PC-9 (cell line): ENCODE measurements at regions not wholly inside any gene's neighbourhood (a gene's known extent, or its start where the extent isn't known, plus 50 kb on each side); places are given as distances from the start of the nearest gene placed in this dataset.

Experiments used
- BruUV-seq: library from RNA; stranded (reverse); fragments of 400-500 nt; replicated peaks from 2 replicates; lab custom pipeline; 2021; lab: Mats Ljungman, UMichigan
- CTCF ChIA-PET: fragments of 300-600 bp; sonication (Branson Sonifier 250); formaldehyde crosslinking; loops from one replicate; lab custom pipeline; 2022; ENCODE audit warnings: antibody characterized with exemption; lab: Charles Lee
- POLR2A ChIA-PET: fragments of 300-600 bp; sonication (Branson Sonifier 250); formaldehyde crosslinking; loops from one replicate; lab custom pipeline; 2022; ENCODE audit warnings: antibody characterized with exemption; ENCODE audit not compliant: unreplicated experiment; lab: Charles Lee
- DNase-seq, 2 experiments: peaks; one replicate each; pipeline versions ENCODE4 v3.0.0 to v3.0.0-alpha.2; 2015 to 2022; ENCODE audit warnings: mixed read lengths in 1 of 2
- H2AFZ ChIP-seq: fragments of 200-600 bp; sonication (generic); 2 replicates; pipeline ENCODE4 v1.8.1; 2017; ENCODE audit warnings: antibody characterized with exemption
- H3F3A ChIP-seq: fragments of 200-600 bp; sonication (generic); 2 replicates; pipeline ENCODE4 v1.8.1; 2017; ENCODE audit warnings: antibody characterized with exemption, mild to moderate bottlenecking, low read depth; ENCODE audit not compliant: insufficient read depth
- H3K27ac ChIP-seq: fragments of 200-600 bp; sonication (generic); 2 replicates; pipeline ENCODE4 v1.6.1; 2016; ENCODE audit warnings: mixed run types
- H3K27me3 ChIP-seq: fragments of 200-600 bp; sonication (generic); 2 replicates; pipeline ENCODE4 v1.6.1; 2016; ENCODE audit warnings: low read depth, mixed run types; ENCODE audit not compliant: insufficient read depth
- H3K36me3 ChIP-seq: fragments of 200-600 bp; sonication (generic); 2 replicates; pipeline ENCODE4 v1.6.1; 2016; ENCODE audit warnings: low read depth, mixed run types
- H3K4me1 ChIP-seq: fragments of 200-600 bp; sonication (generic); replicated peaks from 2 replicates; pipeline ENCODE4 v1.6.1; 2016; ENCODE audit warnings: mixed run types; ENCODE audit not compliant: insufficient read depth
- H3K4me2 ChIP-seq: fragments of 200-600 bp; sonication (generic); 2 replicates; pipeline ENCODE4 v1.6.1; 2017; ENCODE audit warnings: mixed run types
- H3K4me3 ChIP-seq: fragments of 200-600 bp; sonication (generic); 2 replicates; pipeline ENCODE4 v1.6.1; 2016; ENCODE audit warnings: mixed run types
- H3K79me2 ChIP-seq: fragments of 200-600 bp; sonication (generic); 2 replicates; pipeline ENCODE4 v1.6.1; 2017; ENCODE audit warnings: low read depth, mixed run types
- H3K9me2 ChIP-seq: fragments of 200-600 bp; sonication (generic); 2 replicates; pipeline ENCODE4 v1.8.1; 2017; ENCODE audit warnings: mild to moderate bottlenecking; ENCODE audit not compliant: insufficient read depth
- H3K9me3 ChIP-seq: fragments of 200-600 bp; sonication (generic); 2 replicates; pipeline ENCODE4 v1.8.1; 2016; ENCODE audit warnings: low read depth; ENCODE audit not compliant: insufficient read depth
- H4K20me1 ChIP-seq: fragments of 200-600 bp; sonication (generic); 2 replicates; pipeline ENCODE4 v1.8.1; 2017; ENCODE audit not compliant: insufficient read depth
- EZH2 ChIP-seq: fragments of 200-600 bp; sonication (generic); IDR thresholded peaks from 2 replicates; pipeline ENCODE4 v1.8.0; 2017; ENCODE audit warnings: antibody characterized with exemption, low read depth
- intact Hi-C: fragments of 100-400 bp; cut with micrococcal nuclease; formaldehyde crosslinking; loops from one replicate; pipeline ENCODE4 v1.10.0; 2022; ENCODE audit not compliant: unreplicated experiment
- TF ChIP-seq, protein P1 (sequence below): fragments of 200-600 bp; sonication (generic); conservative IDR thresholded peaks from 2 replicates; pipeline ENCODE4 v1.6.1; 2017; ENCODE audit warnings: mixed run types, antibody characterized with exemption, mild to moderate bottlenecking, moderate library complexity

- Histone ChIP-seq H3K36me3 (no peaks in the 10 kb centered on the region), H3K4me1 (no peaks in the 10 kb centered on the region), H3F3A (no peaks in the 10 kb centered on the region), H3K27me3 (no peaks in the 10 kb centered on the region), H3K4me3 (no peak overlapping the region), H4K20me1 (no peaks in the 10 kb centered on the region), H3K9me2 (no peaks in the 10 kb centered on the region), H3K9me3 (peaks cover under 1% of the 10 kb centered on the region; the same call in 1 of the 2 replicates), H3K4me2 (no peak overlapping the region), H3K79me2 (no peaks in the 10 kb centered on the region), H3K27ac (no peak overlapping the region), H2AFZ (no peak overlapping the region)
- no TSS peak for BruUV-seq
- intact Hi-C loops, result no loop called here
- ChIA-PET CTCF (no interaction called here), POLR2A (no interaction called here)
- no peak for DNase-seq
- TF ChIP-seq, protein P1, sequence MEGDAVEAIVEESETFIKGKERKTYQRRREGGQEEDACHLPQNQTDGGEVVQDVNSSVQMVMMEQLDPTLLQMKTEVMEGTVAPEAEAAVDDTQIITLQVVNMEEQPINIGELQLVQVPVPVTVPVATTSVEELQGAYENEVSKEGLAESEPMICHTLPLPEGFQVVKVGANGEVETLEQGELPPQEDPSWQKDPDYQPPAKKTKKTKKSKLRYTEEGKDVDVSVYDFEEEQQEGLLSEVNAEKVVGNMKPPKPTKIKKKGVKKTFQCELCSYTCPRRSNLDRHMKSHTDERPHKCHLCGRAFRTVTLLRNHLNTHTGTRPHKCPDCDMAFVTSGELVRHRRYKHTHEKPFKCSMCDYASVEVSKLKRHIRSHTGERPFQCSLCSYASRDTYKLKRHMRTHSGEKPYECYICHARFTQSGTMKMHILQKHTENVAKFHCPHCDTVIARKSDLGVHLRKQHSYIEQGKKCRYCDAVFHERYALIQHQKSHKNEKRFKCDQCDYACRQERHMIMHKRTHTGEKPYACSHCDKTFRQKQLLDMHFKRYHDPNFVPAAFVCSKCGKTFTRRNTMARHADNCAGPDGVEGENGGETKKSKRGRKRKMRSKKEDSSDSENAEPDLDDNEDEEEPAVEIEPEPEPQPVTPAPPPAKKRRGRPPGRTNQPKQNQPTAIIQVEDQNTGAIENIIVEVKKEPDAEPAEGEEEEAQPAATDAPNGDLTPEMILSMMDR, result no peak
- no peak for TF ChIP-seq EZH2
These were observed 165.0 kb upstream of the ARL4C start for GRCh38 chr2:234661849-234662248.

DNA sequence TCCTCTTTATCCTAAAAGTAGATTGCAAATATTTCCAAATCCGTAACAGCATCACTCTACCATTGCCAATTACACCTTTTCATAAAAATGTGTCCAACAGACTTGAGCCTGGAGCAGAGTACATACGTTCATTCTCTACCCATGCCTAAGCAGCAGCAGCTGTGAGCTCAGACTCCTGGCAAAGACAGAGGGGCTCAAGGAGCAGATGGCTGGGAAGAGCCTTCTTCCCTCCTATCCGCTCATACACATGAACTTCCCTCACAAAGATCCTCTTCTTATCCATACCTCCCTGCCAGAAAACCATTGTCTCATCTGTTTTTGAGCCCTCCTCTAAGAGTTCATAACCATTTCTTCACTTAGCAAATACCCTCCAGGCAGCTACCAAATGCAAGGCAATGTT lies 164.3 kb upstream of the ARL4C start:
- H3F3A ChIP-seq, result no peaks in the 10 kb centered on the region
- BruUV-seq, result no TSS peak
- intact Hi-C loops, result no loop called here
- no peak for DNase-seq
- H3K9me2 ChIP-seq, result no peaks in the 10 kb centered on the region
- no peaks in the 10 kb centered on the region for H3K27me3 ChIP-seq
- no peaks in the 10 kb centered on the region for H3K4me1 ChIP-seq
- CTCF ChIA-PET, result no interaction called here
- no peaks in the 10 kb centered on the region; the same call in 1 of the 2 replicates for H3K9me3 ChIP-seq
- TF ChIP-seq EZH2, result no peak
- TF ChIP-seq, protein P1, result no peak
- POLR2A ChIA-PET, result interaction anchor here (0.7 kb wide), 1 partner anchor 32 kb away, joined by 3 read pairs; no protein-coding TSS in a partner anchor
- no peaks in the 10 kb centered on the region for H3K36me3 ChIP-seq
- H3K79me2 ChIP-seq, result no peaks in the 10 kb centered on the region
- no peak overlapping the region for H3K27ac ChIP-seq
- no peak overlapping the region for H3K4me3 ChIP-seq
- H3K4me2 ChIP-seq, result no peak overlapping the region
- no peaks in the 10 kb centered on the region for H4K20me1 ChIP-seq
- no peak overlapping the region for H2AFZ ChIP-seq

DNA sequence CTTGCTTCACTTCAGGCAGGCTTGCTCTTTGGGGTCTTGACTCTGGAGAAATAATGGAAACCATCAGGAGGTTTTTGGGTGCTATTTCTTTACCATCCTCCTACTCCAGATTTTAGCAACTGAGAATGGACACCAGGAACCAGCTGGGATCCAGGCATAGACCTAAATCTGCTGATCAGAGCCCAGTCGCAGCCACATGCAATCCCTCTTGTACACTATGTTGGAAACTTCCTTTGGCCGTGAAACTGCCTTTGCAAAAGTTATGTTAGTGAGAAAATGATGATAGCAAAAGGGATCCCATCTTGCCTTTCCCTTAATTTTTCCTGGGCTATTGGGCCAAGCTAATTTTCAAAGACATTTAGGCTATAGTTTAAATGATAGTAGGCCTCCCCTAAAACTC lies 158.8 kb upstream of the ARL4C start:
- no peak overlapping the region for H3K4me3 ChIP-seq
- TF ChIP-seq EZH2, result no peak
- TF ChIP-seq, protein P1, result no peak
- H3K36me3 ChIP-seq, result no peaks in the 10 kb centered on the region
- CTCF ChIA-PET, result no interaction called here
- H3K4me2 ChIP-seq, result no peak overlapping the region
- no peaks in the 10 kb centered on the region for H3K27me3 ChIP-seq
- H3K9me3 ChIP-seq, result no peaks in the 10 kb centered on the region
- no peak overlapping the region for H2AFZ ChIP-seq
- H3K4me1 ChIP-seq, result no peaks in the 10 kb centered on the region
- H3K27ac ChIP-seq, result no peak overlapping the region
- BruUV-seq, result no TSS peak
- intact Hi-C loops, result no loop called here
- POLR2A ChIA-PET, result no interaction called here
- no peaks in the 10 kb centered on the region for H3K9me2 ChIP-seq
- H3F3A ChIP-seq, result no peaks in the 10 kb centered on the region
- DNase-seq, result no peak
- H4K20me1 ChIP-seq, result no peaks in the 10 kb centered on the region
- no peaks in the 10 kb centered on the region for H3K79me2 ChIP-seq
